ENCODE measurements at regions not wholly inside any gene's neighbourhood (a gene's known extent, or its start where the extent isn't known, plus 50 kb on each side); places are given as distances from the start of the nearest gene placed in this dataset.

DNA sequence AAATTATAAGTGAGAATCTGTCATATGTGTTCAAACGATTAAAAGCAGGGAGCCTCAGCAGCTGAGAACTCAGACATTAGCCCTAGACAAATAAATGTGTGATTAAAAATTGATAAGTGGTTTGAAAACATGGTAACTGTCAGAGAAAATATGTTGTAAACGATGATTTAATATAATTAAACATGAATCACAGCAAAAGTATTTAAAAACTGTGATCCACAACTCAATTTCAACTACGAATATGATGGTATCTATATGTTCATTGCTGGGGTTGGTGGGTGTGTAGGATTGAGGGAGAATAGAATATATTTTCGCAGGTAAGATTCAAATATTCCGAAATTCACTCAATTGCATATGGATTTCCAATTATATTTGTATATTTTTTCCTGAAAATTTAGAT is 302.2 kb upstream of the CNTN3 start:
- BruUV-seq (replicated peaks): no TSS peak
- H3K36me3 ChIP-seq (ENCODE audit: control insufficient read depth, insufficient read depth, low read length): no peaks in the 10 kb centered on the region
- no peak for DNase-seq (ENCODE audit: low read depth, low spot score)
- TF ChIP-seq TCF7L2 (IDR thresholded peaks at IDR 0.05; ENCODE audit: low read depth, low read length): no peak
- H3K4me3 ChIP-seq (ENCODE audit: low read depth in 2 of 2, low read length in 2 of 2): no peak overlapping the region
- H3K9me3 ChIP-seq (ENCODE audit: control insufficient read depth, insufficient read depth, low read depth, low read length): no peaks in the 10 kb centered on the region
- POLR2A ChIA-PET: no interaction called here
- ATAC-seq: no peak
- in situ Hi-C loops (cut with HindIII; ENCODE audit: low pct_unique_long_range_greater_than_20kb, low sequenced_read_pairs) (no loop called here), intact Hi-C loops (cut with micrococcal nuclease; ENCODE audit: unreplicated experiment) (no loop called here)
- CTCF ChIA-PET: no interaction called here
- H3K27me3 ChIP-seq (ENCODE audit: control insufficient read depth, insufficient read depth, low read length): no peaks in the 10 kb centered on the region
- H3K4me1 ChIP-seq (ENCODE audit: control insufficient read depth, insufficient read depth, low read length): no peaks in the 10 kb centered on the region
- H3K27ac ChIP-seq (ENCODE audit: low read length): no peak overlapping the region

DNA sequence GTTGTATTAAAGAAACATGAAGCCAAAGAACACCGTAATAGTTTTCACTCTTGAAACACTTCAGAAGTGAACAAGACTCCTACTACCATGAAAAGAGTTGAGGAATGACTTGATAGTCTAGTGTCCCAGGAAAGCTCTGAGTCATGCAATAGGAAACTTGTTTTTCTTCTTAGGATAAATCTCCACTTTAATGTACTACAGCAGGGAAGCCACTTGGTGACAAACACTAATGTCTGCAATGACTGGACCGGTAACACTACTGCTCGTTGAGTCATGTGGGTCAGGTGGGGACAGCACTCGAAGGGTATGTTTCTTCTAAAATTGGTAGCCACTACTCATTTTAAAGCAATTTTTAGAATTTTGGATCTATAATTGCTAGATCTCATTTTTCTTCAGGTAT is 291.7 kb upstream of the CNTN3 start:
- no peak for TF ChIP-seq TCF7L2 (IDR thresholded peaks at IDR 0.05; ENCODE audit: low read depth, low read length)
- TF ChIP-seq, protein P1, sequence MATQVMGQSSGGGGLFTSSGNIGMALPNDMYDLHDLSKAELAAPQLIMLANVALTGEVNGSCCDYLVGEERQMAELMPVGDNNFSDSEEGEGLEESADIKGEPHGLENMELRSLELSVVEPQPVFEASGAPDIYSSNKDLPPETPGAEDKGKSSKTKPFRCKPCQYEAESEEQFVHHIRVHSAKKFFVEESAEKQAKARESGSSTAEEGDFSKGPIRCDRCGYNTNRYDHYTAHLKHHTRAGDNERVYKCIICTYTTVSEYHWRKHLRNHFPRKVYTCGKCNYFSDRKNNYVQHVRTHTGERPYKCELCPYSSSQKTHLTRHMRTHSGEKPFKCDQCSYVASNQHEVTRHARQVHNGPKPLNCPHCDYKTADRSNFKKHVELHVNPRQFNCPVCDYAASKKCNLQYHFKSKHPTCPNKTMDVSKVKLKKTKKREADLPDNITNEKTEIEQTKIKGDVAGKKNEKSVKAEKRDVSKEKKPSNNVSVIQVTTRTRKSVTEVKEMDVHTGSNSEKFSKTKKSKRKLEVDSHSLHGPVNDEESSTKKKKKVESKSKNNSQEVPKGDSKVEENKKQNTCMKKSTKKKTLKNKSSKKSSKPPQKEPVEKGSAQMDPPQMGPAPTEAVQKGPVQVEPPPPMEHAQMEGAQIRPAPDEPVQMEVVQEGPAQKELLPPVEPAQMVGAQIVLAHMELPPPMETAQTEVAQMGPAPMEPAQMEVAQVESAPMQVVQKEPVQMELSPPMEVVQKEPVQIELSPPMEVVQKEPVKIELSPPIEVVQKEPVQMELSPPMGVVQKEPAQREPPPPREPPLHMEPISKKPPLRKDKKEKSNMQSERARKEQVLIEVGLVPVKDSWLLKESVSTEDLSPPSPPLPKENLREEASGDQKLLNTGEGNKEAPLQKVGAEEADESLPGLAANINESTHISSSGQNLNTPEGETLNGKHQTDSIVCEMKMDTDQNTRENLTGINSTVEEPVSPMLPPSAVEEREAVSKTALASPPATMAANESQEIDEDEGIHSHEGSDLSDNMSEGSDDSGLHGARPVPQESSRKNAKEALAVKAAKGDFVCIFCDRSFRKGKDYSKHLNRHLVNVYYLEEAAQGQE (IDR thresholded peaks at IDR 0.05; ENCODE audit: insufficient read depth in 1 of 2, low read depth in 2 of 2, low read length in 1 of 2): no peak
- TF ChIP-seq POLR2AphosphoS5 (IDR thresholded peaks at IDR 0.05; ENCODE audit: low read depth, low read length): no peak
- TF ChIP-seq SIN3A (IDR thresholded peaks at IDR 0.05; ENCODE audit: borderline replicate concordance, insufficient read depth, low read depth, low read length): no peak
- TF ChIP-seq, protein P2, sequence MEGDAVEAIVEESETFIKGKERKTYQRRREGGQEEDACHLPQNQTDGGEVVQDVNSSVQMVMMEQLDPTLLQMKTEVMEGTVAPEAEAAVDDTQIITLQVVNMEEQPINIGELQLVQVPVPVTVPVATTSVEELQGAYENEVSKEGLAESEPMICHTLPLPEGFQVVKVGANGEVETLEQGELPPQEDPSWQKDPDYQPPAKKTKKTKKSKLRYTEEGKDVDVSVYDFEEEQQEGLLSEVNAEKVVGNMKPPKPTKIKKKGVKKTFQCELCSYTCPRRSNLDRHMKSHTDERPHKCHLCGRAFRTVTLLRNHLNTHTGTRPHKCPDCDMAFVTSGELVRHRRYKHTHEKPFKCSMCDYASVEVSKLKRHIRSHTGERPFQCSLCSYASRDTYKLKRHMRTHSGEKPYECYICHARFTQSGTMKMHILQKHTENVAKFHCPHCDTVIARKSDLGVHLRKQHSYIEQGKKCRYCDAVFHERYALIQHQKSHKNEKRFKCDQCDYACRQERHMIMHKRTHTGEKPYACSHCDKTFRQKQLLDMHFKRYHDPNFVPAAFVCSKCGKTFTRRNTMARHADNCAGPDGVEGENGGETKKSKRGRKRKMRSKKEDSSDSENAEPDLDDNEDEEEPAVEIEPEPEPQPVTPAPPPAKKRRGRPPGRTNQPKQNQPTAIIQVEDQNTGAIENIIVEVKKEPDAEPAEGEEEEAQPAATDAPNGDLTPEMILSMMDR (IDR thresholded peaks at IDR 0.05): no peak
- intact Hi-C loops (cut with micrococcal nuclease; ENCODE audit: unreplicated experiment) (no loop called here), in situ Hi-C loops (cut with HindIII; ENCODE audit: low pct_unique_long_range_greater_than_20kb, low sequenced_read_pairs) (no loop called here)
- Histone ChIP-seq H3K9me3 (ENCODE audit: control insufficient read depth, insufficient read depth, low read depth, low read length) (no peaks in the 10 kb centered on the region), H3K27me3 (ENCODE audit: control insufficient read depth, insufficient read depth, low read length) (no peaks in the 10 kb centered on the region), H3K36me3 (ENCODE audit: control insufficient read depth, insufficient read depth, low read length) (no peaks in the 10 kb centered on the region), H3K4me1 (ENCODE audit: control insufficient read depth, insufficient read depth, low read length) (no peaks in the 10 kb centered on the region), H3K27ac (ENCODE audit: low read length) (no peak overlapping the region), H3K4me3 (ENCODE audit: low read depth in 2 of 2, low read length in 2 of 2) (no peak overlapping the region)
- ChIA-PET CTCF (no interaction called here), POLR2A (no interaction called here)
- DNase-seq (ENCODE audit: low read depth, low spot score) (no peak), ATAC-seq (no peak)
- BruUV-seq (replicated peaks): no TSS peak

DNA sequence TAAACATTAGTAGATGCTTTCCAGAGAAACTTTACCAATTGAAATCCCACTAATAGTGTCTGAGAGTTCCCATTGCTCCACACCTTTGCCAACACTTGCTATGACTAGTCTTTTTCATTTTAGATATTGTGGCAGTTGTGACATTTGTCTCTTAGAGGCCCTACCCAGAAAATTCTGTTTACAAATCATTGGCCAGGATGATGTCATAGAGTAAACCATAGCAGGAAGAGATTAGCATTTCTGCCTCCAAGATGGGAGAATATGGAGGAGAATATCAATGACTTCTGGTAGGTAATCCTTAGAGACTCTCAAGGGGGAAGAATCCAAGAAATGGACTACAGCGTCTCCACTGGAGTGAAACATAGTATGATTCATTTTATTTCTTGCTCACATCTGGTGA is 291.0 kb upstream of the CNTN3 start:
- TF ChIP-seq, protein P2 (IDR thresholded peaks at IDR 0.05): no peak
- Histone ChIP-seq H3K4me1 (ENCODE audit: control insufficient read depth, insufficient read depth, low read length) (no peaks in the 10 kb centered on the region), H3K36me3 (ENCODE audit: control insufficient read depth, insufficient read depth, low read length) (no peaks in the 10 kb centered on the region), H3K27ac (ENCODE audit: low read length) (no peak overlapping the region), H3K4me3 (ENCODE audit: low read depth in 2 of 2, low read length in 2 of 2) (no peak overlapping the region), H3K27me3 (ENCODE audit: control insufficient read depth, insufficient read depth, low read length) (no peaks in the 10 kb centered on the region), H3K9me3 (ENCODE audit: control insufficient read depth, insufficient read depth, low read depth, low read length) (no peaks in the 10 kb centered on the region)
- no TSS peak for BruUV-seq (replicated peaks)
- DNase-seq (ENCODE audit: low read depth, low spot score) (no peak), ATAC-seq (no peak)
- intact Hi-C loops (cut with micrococcal nuclease; ENCODE audit: unreplicated experiment): no loop called here
- ChIA-PET CTCF (no interaction called here), POLR2A (no interaction called here)
- in situ Hi-C loops (cut with HindIII; ENCODE audit: low pct_unique_long_range_greater_than_20kb, low sequenced_read_pairs): no loop called here

All from Panc1 (cell line).